Adrenal gland (tissue), 5 donors: ENCODE measurements at regions not wholly inside any gene's neighbourhood (a gene's known extent, or its start where the extent isn't known, plus 50 kb on each side); places are given as distances from the start of the nearest gene placed in this dataset.

Experiments
- CTCF ChIP-seq, 6 experiments: fragments of 450-650 bp in 4 of 6; fragments of 200-600 bp in 2 of 6; sonication (generic) in 1 of 6; IDR thresholded peaks; 1 replicate in 5 of 6; 2 replicates in 1 of 6; pipeline versions ENCODE4 v1.5.1 to v1.8.0; 2016 to 2021; ENCODE audit warnings: antibody characterized with exemption in 6 of 6, mild to moderate bottlenecking in 2 of 6, moderate library complexity in 1 of 6
- POLR2A ChIP-seq, 2 donors: fragments of 450-650 bp; IDR thresholded peaks; one replicate each; pipeline ENCODE4 v1.6.1; 2017; ENCODE audit warnings: antibody characterized with exemption in 2 of 2, mild to moderate bottlenecking in 2 of 2, moderate library complexity in 1 of 2
- donor health status: DM: no; HTN: no; CAD: no.

DNA sequence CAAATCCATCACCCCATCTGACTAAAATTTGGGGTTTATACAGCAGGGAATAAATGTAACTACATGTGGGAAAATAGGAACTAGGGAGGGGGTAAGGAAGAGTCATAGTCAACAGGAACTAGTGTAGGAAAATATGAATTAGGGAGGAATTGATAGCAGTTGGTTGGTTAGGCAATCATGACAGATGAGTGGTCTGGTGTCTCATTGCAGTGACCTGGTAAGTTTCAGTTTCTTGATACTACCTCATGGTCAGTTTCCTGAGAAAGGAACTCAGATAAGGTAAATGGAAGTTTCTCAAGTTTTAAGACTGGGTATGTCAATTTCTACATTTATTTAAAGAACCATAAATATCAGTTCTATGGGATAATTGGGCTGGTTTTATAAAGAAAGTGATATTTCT, 442.3 kb downstream of the NPIPA7 start:
- TF ChIP-seq CTCF (IDR thresholded peaks at IDR 0.05) (no peak), POLR2A (IDR thresholded peaks at IDR 0.05) (no peak)
